ENCODE measurements at regions not wholly inside any gene's neighbourhood (a gene's known extent, or its start where the extent isn't known, plus 50 kb on each side); places are given as distances from the start of the nearest gene placed in this dataset.

DNA sequence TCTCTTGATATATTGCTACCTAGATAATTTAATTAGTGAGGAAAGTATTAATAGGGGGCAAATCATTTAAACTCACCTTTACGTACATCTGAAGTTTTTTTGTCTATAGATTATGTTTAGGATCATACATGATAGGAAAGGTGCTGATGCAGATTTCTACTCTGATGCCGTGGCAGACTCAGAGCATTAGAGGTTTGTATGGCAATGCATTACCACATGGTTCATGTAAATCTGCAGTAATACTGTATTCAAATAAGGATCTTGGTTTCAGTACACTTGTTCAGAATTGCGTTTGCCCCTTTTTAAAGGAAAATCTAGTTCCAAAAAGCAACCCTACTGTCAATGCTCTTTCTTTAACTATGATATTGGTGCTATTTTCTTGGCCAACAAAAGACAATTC lies 288.3 kb downstream of the PTPRC start:
- H3K36me3 ChIP-seq, result no peaks in the 10 kb centered on the region
- H3K9me3 ChIP-seq, result no peaks in the 10 kb centered on the region
- intact Hi-C loops (cut with DNase I), result no loop called here
- no peaks in the 10 kb centered on the region for H3K4me1 ChIP-seq
- no peak overlapping the region for H3K4me3 ChIP-seq
- DNase-seq (ENCODE audit: low spot score in 2 of 2), result no peak
- no peaks in the 10 kb centered on the region for H3K27me3 ChIP-seq
- TF ChIP-seq, protein P1, sequence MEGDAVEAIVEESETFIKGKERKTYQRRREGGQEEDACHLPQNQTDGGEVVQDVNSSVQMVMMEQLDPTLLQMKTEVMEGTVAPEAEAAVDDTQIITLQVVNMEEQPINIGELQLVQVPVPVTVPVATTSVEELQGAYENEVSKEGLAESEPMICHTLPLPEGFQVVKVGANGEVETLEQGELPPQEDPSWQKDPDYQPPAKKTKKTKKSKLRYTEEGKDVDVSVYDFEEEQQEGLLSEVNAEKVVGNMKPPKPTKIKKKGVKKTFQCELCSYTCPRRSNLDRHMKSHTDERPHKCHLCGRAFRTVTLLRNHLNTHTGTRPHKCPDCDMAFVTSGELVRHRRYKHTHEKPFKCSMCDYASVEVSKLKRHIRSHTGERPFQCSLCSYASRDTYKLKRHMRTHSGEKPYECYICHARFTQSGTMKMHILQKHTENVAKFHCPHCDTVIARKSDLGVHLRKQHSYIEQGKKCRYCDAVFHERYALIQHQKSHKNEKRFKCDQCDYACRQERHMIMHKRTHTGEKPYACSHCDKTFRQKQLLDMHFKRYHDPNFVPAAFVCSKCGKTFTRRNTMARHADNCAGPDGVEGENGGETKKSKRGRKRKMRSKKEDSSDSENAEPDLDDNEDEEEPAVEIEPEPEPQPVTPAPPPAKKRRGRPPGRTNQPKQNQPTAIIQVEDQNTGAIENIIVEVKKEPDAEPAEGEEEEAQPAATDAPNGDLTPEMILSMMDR (IDR thresholded peaks at IDR 0.05), result no peak
- H3K27ac ChIP-seq, result no peak overlapping the region

DNA sequence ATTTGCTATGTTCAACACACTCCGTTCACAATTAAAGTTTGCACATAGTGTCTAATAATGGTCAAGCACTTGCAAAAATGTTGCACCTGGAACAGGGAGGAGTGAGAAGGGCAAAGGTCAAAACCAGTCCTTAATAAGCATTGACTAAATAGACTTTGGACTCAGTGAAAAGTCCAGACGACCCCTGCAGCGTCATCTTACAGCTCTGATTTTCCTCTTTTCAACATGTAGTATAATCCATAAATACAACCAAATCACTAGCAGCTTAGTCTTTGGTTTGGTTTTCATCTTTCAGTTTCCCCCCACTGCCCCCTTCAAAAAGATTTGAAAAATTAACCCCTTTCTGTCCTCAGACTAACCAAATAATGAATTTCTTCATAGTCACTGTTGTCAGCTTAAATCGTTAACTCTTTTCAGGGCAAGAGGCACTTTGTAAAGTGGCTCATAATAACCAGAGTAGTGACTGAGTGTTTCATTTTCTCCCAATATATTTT lies 290.3 kb downstream of the PTPRC start:
- Histone ChIP-seq H3K9me3 (no peaks in the 10 kb centered on the region), H3K27me3 (no peaks in the 10 kb centered on the region), H3K4me1 (no peaks in the 10 kb centered on the region), H3K27ac (no peak overlapping the region), H3K36me3 (no peaks in the 10 kb centered on the region), H3K4me3 (no peak overlapping the region)
- DNase-seq (ENCODE audit: low spot score in 2 of 2), result no peak
- intact Hi-C loops (cut with DNase I), result no loop called here
- TF ChIP-seq, protein P1 (IDR thresholded peaks at IDR 0.05), result no peak

DNA sequence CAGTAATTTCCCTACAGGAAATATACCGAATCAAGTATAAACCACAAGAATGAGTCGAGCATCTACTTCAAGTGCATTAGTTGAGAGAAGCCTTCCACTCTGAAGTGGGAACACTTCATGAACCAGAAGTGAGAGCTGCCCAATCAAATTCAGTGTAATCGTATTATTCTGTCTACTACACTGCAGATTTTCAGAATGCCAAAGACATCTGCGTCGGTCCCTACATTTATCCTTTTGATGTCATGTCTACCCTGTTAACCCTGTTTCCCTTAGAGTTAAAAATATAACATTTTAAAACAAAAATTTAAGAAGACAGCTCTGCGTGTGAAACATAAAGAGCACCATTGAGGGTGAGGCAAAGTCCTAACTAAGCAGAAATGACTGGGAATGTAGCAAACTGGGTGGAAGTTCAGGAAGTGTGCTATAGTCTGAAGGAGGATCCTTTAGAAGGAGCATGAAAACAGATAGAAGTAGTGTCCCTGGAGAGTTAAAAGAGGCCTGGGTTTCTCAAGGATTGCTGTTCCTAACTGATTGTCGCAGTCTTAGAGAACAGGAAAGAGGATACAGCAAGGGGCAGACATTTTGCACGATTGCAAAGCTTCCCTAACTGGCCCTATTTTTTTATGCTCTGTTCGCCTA lies 291.2 kb downstream of the PTPRC start:
- DNase-seq (ENCODE audit: low spot score in 2 of 2), result no peak
- Histone ChIP-seq H3K27ac (no peak overlapping the region), H3K9me3 (no peaks in the 10 kb centered on the region), H3K4me3 (peak overlapping the region in 1 of 2 donors; percentile 9), H3K27me3 (no peaks in the 10 kb centered on the region), H3K4me1 (no peaks in the 10 kb centered on the region), H3K36me3 (no peaks in the 10 kb centered on the region)
- TF ChIP-seq, protein P1 (IDR thresholded peaks at IDR 0.05), result no peak
- intact Hi-C loops (cut with DNase I), result no loop called here

DNA sequence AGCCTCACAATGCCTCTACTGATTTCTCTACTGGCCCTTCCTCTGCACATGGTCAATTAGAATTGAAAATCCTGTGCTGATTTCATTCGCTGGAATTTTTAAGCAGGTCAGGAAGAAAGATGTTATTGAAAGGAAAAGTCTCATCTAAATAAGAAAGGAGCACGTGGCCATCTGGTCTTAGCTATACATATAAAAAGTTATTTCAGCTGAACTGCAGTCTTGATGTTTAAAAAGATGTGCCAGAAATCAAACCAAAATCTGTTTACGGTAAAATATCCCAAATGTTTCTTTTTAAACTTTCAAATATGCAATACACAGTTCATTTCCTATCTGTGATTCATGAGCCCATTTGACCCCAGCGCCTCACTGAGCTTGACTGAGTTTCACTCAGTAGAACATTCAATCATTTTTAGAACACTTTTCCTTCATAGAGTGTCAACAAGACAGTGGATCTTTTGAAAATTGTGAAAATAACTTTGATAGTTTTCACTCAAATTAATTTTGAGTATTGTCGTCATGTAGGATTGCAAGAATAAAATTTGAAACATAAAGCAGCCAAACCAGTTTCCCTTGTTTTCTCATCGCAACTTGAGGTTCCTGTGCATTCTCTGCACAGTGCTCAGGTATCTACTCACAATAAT lies 293.6 kb downstream of the PTPRC start:
- Histone ChIP-seq H3K27ac (no peak overlapping the region), H3K4me3 (no peak overlapping the region), H3K9me3 (no peaks in the 10 kb centered on the region), H3K27me3 (no peaks in the 10 kb centered on the region), H3K36me3 (no peaks in the 10 kb centered on the region), H3K4me1 (peaks cover 0 to 3% of the 10 kb centered on the region in 2 donors)
- TF ChIP-seq, protein P1 (IDR thresholded peaks at IDR 0.05), result no peak
- DNase-seq (ENCODE audit: low spot score in 2 of 2), result no peak
- intact Hi-C loops (cut with DNase I), result no loop called here

DNA sequence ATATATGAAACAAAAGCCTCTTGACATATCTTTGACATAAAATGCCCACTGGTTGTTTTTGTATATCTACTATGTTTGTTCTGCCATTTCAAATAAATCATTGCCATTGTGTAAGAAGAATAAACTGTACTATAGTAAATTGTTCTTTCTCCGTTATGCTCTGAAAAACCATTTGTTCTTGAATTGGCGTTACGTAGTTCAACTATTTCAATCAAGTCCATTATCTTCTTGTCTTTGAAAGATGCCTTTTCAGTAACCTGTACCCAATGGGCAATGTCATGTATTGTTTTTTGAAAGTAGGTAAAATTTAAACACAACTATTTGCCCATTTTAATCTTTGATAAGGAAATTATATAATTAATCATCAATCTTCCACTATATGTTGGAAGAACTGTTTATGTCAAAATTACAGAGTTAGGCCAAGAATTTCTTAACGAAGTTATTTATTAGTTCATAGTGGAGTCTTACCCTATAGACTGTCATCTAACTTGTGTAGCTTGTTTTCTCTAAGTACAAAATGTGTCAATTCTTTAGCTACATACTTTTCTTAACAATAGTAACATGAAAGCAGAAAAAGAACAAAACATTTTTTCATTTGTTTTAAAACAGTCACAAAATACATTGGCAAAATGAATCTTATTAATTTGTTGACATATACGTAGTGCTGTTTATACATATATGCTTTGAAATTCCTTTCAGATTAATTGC lies 294.8 kb downstream of the PTPRC start:
- Histone ChIP-seq H3K9me3 (no peaks in the 10 kb centered on the region), H3K4me1 (peaks cover 0 to 3% of the 10 kb centered on the region in 2 donors), H3K27me3 (no peaks in the 10 kb centered on the region), H3K27ac (no peak overlapping the region), H3K4me3 (peak overlapping the region in 1 of 2 donors; percentile 63), H3K36me3 (no peaks in the 10 kb centered on the region)
- TF ChIP-seq, protein P1 (IDR thresholded peaks at IDR 0.05), result no peak
- DNase-seq (ENCODE audit: low spot score in 2 of 2), result no peak
- intact Hi-C loops (cut with DNase I), result no loop called here

Measured in ascending aorta (tissue), 2 donors.